ENCODE measurements at regions not wholly inside any gene's neighbourhood (a gene's known extent, or its start where the extent isn't known, plus 50 kb on each side); places are given as distances from the start of the nearest gene placed in this dataset.

DNA sequence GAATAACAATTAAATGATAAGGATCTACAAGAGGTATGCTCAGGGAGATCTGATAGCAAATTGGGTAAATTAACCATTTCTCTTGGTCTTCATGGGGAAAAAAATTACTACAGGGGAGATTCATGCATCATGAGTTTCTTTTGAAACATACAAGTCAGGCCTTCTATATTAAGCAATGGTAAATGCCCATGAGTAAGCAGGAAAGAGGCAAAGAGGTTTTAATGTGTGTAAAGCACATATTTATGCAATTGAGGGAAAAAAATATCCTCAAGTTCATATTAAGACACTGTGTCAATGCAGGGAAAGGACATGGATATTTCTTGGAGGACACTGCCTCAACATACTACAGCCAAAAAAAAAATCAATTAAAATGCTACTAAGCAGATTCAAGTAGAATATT is 73.4 kb upstream of the NR4A3 start:
- DNase-seq (ENCODE audit: low spot score) = no peak

DNA sequence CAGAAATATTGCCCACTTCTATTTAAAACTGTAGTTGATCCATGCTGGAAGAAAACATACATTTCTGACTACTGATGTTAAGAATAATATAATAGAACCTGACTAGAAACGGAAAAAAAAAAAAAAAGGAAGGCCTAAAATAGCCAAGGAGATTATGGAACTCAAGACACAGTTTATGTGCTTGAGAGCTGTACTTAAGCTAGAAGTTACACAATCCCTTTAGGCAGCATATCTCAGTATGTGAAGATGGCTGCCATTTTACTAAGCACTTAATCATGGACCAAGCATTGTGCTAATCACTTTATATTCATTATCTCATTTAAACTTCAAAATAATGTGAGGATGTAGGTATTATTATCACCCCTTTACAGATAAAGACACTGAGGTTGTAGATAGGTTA is 73.0 kb upstream of the NR4A3 start:
- DNase-seq (ENCODE audit: low spot score) = no peak
- in situ Hi-C loops (cut with HindIII; ENCODE audit: low sequenced_read_pairs) = no loop called here

More for the DNA sequence above, 73.4 kb upstream of the NR4A3 start:
- in situ Hi-C loops (cut with HindIII; ENCODE audit: low sequenced_read_pairs) = no loop called here

DNA sequence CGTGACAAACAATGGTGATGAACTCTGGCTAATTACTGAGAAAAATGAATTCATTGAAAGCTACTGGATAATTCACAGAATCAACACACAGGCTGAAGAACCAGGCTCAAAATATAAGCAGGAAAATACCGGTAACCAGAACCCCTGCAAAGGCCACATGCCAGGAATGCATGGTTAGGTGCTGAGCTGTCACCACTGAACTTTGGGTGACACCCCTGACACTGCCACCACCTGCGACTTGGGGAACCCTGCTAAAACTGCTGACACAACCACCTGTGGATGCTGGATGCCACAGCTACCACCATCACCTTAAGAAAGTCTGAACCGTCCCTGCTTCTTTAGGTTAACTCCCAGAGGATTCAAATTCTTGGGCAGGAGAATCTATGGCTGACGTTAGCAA is 72.0 kb upstream of the NR4A3 start:
- no peak for DNase-seq (ENCODE audit: low spot score)
- in situ Hi-C loops (cut with HindIII; ENCODE audit: low sequenced_read_pairs) = no loop called here

DNA sequence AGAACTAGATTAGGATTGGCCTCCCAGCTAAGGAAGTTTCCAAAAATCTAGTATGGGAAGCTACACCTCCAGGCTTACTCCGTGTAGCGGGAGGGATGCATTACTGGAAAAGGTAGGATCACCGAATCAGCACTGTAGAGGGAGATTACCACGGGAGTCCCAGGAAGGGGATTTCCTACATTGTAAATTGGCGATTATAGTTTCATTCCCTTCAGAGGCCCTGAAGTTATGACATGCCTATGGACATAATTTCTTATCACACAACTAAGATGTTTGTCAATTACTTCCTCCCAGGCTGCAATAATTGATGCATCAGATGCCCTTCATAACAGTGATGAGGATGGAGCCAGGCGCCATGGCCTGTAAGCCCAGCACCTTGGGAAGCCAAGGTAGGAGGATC is 71.2 kb upstream of the NR4A3 start:
- DNase-seq (ENCODE audit: low spot score) = no peak
- in situ Hi-C loops (cut with HindIII; ENCODE audit: low sequenced_read_pairs) = no loop called here

DNA sequence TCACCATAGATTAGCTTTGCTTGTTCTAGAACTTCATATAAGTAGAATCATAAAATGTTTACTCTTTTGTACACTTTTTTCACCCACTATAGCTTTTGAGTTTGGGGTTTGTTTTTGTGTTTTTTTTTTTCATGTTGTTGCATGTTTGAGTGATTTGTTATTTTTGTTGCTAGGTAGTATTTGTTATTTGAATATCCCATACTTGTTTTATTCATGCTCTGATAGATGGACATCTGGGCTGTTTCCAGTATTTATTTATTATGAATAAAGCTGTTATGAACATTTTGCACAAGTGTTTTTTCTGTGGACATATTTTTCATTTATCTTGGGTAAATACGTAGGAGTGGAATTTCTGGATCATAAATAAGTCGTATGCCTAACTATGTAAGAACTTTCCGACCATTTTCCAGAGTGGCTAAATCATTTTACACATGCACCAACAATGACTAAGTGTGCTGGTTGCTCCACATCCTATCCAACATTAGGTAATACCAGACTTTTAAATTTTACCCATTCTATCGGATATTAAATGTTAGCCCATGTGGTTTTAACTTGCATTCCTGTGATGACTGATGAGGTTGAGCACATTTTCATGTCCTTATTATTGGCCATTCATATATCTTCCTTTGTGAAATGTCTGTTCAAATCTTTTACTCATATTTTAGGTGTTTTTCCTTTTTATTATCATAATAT is 69.1 kb upstream of the NR4A3 start:
- DNase-seq (ENCODE audit: low spot score) = no peak
- in situ Hi-C loops (cut with HindIII; ENCODE audit: low sequenced_read_pairs) = no loop called here

DNA sequence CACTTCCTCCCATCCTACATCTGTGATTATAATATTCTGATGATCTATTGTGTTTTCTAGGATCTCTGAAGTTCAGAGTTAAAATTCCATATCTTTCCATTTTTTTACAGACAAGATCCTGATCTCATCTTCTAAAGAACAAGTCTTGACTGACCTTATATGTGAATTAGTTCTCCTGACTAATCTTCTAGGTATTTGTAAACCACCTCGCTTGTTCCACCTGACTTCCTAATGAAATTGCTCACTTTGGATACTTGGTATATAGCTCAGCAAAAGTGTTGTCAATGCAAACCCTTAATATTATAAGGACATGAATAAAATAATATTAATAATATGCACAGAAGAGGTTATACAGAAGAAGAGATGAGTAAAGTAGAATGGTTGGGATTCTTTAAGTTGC is 68.2 kb upstream of the NR4A3 start:
- DNase-seq (ENCODE audit: low spot score) = no peak
- in situ Hi-C loops (cut with HindIII; ENCODE audit: low sequenced_read_pairs) = no loop called here

DNA sequence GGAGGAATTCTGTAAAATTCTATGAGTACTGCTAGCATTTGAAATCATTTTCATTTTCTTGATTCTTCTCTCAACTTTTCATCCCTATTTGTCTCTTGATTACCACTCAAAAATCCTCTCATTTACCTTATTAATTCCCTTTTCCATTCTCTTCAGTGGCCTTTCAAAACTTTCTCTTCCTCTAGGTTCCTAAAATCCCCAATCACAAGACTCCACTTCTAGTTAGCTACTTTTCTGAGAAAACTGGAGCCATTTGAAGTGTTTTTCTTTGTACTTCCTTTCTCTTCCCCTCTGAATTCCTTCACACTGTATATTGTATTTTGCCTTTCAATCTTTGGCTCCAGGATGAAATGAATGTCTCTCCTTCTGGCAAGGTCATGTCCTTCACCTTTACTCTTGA is 61.3 kb upstream of the NR4A3 start:
- DNase-seq (ENCODE audit: low spot score) = no peak
- in situ Hi-C loops (cut with HindIII; ENCODE audit: low sequenced_read_pairs) = no loop called here

DNA sequence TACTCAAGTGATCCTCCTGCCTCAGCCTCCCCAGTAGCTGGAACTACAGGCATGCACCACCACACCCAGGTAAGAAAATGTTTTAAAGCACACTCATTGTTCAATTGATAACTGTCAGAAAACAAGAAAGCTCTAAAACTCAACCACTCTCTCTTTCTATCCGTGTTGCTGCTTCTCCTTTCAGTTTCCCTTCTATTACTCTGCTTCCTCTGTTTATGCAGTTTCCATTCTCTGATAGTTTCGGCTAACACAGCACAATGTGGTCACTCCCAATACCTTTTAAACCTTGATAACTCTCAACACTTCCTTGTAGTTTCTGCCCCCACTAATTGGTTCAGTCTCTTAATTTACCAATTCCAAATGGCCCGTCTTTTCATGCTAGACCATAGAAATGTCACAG is 59.2 kb upstream of the NR4A3 start:
- DNase-seq (ENCODE audit: low spot score) = no peak
- in situ Hi-C loops (cut with HindIII; ENCODE audit: low sequenced_read_pairs) = no loop called here

Measured in G401 (cell line).